OCI-LY1 (cell line): ENCODE measurements at regions not wholly inside any gene's neighbourhood (a gene's known extent, or its start where the extent isn't known, plus 50 kb on each side); places are given as distances from the start of the nearest gene placed in this dataset.

Experiments used
- H2AFZ ChIP-seq: fragments of 200-600 bp; sonication (generic), shearing (Covaris generic); 2 replicates; pipeline ENCODE4 v1.6.0; 2014; ENCODE audit warnings: antibody characterized with exemption, mild to moderate bottlenecking, low read length
- H3F3A ChIP-seq: fragments of 200-600 bp; sonication (generic), shearing (Covaris generic); 2 replicates; pipeline ENCODE4 v1.6.0; 2014; ENCODE audit warnings: mild to moderate bottlenecking, antibody characterized with exemption, low read length, moderate library complexity; ENCODE audit not compliant: insufficient read depth
- H3K27ac ChIP-seq: fragments of 200-600 bp; sonication (generic); 2 replicates; pipeline ENCODE4 v1.5.1; 2014; ENCODE audit warnings: low read length, mixed run types, mild to moderate bottlenecking, low read depth; ENCODE audit not compliant: poor library complexity, severe bottlenecking
- H3K27me3 ChIP-seq: fragments of 200-600 bp; sonication (generic); 2 replicates; pipeline ENCODE4 v1.6.0; 2014; ENCODE audit warnings: antibody characterized with exemption, mild to moderate bottlenecking, low read length, moderate library complexity; ENCODE audit not compliant: insufficient read depth
- H3K36me3 ChIP-seq: fragments of 200-600 bp; sonication (generic); 2 replicates; pipeline ENCODE4 v1.6.1; 2014; ENCODE audit warnings: mild to moderate bottlenecking, antibody characterized with exemption, low read length, moderate library complexity, mixed read lengths; ENCODE audit not compliant: insufficient read depth
- H3K4me1 ChIP-seq: fragments of 200-600 bp; sonication (generic); 2 replicates; pipeline ENCODE4 v1.5.1; 2014; ENCODE audit warnings: mild to moderate bottlenecking, low read length, moderate library complexity; ENCODE audit not compliant: insufficient read depth, severe bottlenecking
- H3K4me2 ChIP-seq: fragments of 200-600 bp; sonication (generic), shearing (Covaris generic); 2 replicates; pipeline ENCODE4 v1.6.1; 2014; ENCODE audit warnings: low read length
- H3K4me3 ChIP-seq: fragments of 200-600 bp; sonication (generic); 2 replicates; pipeline ENCODE4 v1.5.1; 2014; ENCODE audit warnings: low read length, low read depth, mild to moderate bottlenecking, mixed read lengths; ENCODE audit not compliant: poor library complexity, severe bottlenecking
- H3K79me2 ChIP-seq: fragments of 200-600 bp; shearing (Covaris generic); 2 replicates; pipeline ENCODE4 v1.6.1; 2016; ENCODE audit warnings: mixed run types, low read length, mixed read lengths; ENCODE audit not compliant: insufficient read depth
- H3K9ac ChIP-seq: fragments of 200-600 bp; sonication (generic), shearing (Covaris generic); 2 replicates; pipeline ENCODE4 v1.6.1; 2014; ENCODE audit warnings: mild to moderate bottlenecking, low read length, mixed read lengths
- H3K9me2 ChIP-seq: fragments of 200-600 bp; sonication (generic), shearing (Covaris generic); 2 replicates; pipeline ENCODE4 v1.6.1; 2014; ENCODE audit warnings: low read depth, mild to moderate bottlenecking, low read length, mixed read lengths
- H3K9me3 ChIP-seq: fragments of 200-600 bp; shearing (Covaris generic); 2 replicates; pipeline ENCODE4 v1.6.1; 2014; ENCODE audit warnings: low read length, mixed read lengths
- H4K20me1 ChIP-seq: fragments of 200-600 bp; sonication (generic), shearing (Covaris generic); 2 replicates; pipeline ENCODE4 v1.6.0; 2016; ENCODE audit warnings: mild to moderate bottlenecking, low read length; ENCODE audit not compliant: insufficient read depth
- EZH2 ChIP-seq: fragments of 200-600 bp; sonication (generic), shearing (Covaris generic); IDR thresholded peaks from 2 replicates; pipeline ENCODE4 v1.8.0; 2017; ENCODE audit warnings: borderline replicate concordance, mixed run types, mild to moderate bottlenecking, antibody characterized with exemption, low read length, moderate library complexity, mixed read lengths
- TF ChIP-seq, protein P1 (sequence below): fragments of 200-600 bp; sonication (generic), shearing (Covaris generic); IDR thresholded peaks from 2 replicates; pipeline ENCODE4 v1.5.1; 2017; ENCODE audit warnings: mild to moderate bottlenecking, antibody characterized with exemption, low read length, moderate library complexity, mixed read lengths

DNA sequence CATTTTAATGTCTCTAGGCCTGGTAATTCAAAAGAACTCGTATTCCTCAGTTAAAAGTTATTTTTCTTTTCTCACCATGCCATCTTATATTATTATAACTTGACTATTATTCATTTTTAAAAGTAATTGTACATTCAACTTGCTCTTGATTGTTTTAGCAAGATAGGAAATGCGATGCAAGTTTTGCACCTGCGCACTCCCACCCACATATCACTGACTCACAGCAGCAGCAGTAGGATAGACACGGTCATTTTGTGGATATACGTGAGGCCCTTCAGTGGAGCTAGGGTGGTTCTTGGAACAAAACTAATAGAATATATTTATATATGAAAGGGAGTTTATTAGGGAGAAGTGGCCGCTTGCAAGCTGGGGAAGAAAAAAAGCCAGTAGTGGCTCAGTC is 95.5 kb upstream of the UBE3A start:
- Histone ChIP-seq H3K4me3 (no peak overlapping the region), H3K27me3 (no peaks in the 10 kb centered on the region), H3K4me1 (no peaks in the 10 kb centered on the region), H3K4me2 (no peak overlapping the region), H4K20me1 (no peaks in the 10 kb centered on the region), H3K36me3 (no peaks in the 10 kb centered on the region), H3F3A (no peaks in the 10 kb centered on the region), H3K79me2 (no peaks in the 10 kb centered on the region), H3K9me2 (no peaks in the 10 kb centered on the region), H3K9me3 (no peaks in the 10 kb centered on the region), H3K9ac (no peak overlapping the region), H2AFZ (no peak overlapping the region), H3K27ac (no peak overlapping the region)
- TF ChIP-seq EZH2: no peak
- TF ChIP-seq, protein P1, sequence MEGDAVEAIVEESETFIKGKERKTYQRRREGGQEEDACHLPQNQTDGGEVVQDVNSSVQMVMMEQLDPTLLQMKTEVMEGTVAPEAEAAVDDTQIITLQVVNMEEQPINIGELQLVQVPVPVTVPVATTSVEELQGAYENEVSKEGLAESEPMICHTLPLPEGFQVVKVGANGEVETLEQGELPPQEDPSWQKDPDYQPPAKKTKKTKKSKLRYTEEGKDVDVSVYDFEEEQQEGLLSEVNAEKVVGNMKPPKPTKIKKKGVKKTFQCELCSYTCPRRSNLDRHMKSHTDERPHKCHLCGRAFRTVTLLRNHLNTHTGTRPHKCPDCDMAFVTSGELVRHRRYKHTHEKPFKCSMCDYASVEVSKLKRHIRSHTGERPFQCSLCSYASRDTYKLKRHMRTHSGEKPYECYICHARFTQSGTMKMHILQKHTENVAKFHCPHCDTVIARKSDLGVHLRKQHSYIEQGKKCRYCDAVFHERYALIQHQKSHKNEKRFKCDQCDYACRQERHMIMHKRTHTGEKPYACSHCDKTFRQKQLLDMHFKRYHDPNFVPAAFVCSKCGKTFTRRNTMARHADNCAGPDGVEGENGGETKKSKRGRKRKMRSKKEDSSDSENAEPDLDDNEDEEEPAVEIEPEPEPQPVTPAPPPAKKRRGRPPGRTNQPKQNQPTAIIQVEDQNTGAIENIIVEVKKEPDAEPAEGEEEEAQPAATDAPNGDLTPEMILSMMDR: no peak

DNA sequence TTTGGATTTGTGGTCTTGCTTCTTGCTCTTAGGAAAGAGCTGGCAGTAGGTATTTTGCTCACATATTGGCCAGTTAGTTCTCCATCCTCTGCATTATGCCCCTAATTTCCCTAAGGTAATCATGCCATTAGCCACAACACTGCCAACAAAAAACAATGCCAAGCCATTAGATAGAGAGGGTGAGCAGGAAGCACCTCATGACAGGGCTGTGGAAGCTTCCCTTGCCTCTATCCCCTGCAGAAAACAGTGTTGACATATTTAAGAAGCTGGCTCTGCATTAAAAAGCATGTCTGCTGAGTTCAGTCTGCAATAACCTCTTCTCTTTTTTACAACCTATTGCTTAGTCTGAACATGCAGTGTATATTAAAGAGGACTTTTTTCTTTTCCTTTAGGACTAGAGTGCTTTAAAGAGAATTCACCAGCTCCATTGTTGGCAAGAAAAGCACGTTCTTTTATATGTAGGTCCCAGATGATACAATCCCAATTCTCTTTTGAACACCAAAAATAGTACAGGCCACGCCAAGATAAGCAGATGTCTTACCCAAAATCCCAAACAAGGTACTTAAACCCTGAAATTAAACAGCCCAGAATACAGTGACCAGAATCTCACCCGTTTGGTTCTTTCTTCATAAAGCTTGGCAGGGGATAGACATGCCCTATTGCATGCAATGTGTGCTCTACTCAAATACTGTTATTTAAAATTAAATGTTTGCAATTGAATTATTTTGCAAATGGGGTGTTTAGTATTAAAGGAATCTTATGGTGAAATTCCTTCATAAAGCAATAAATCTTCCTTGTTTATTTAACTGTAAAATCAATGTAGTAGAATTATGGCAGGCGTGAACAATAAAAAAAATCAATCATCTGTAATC is 93.7 kb upstream of the UBE3A start:
- Histone ChIP-seq H3K27ac (no peak overlapping the region), H4K20me1 (no peaks in the 10 kb centered on the region), H3K9me3 (no peaks in the 10 kb centered on the region), H3K79me2 (no peaks in the 10 kb centered on the region), H3K27me3 (no peaks in the 10 kb centered on the region), H3K4me3 (no peak overlapping the region), H2AFZ (no peak overlapping the region), H3K9me2 (no peaks in the 10 kb centered on the region), H3K36me3 (no peaks in the 10 kb centered on the region), H3K9ac (no peak overlapping the region), H3F3A (no peaks in the 10 kb centered on the region), H3K4me1 (no peaks in the 10 kb centered on the region), H3K4me2 (no peak overlapping the region)
- TF ChIP-seq EZH2: no peak
- TF ChIP-seq, protein P1: no peak

DNA sequence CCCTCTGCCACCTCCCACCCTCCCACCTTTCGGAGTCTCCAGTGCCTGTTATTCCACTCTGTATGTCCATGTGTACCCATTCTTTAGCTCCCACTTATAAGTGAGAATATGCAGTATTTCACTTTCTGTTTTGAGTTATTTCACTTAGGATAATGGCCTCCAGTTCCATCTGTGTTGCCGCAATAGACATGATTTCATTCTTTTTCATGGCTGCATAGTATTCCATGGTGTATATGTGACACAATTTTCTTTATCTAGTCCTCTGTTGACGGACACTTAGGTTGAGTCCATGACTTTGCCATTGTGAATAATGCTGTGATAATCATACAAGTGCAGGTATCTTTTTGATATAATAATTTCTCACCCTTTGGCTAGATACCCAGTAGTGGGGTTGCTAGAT is 91.0 kb upstream of the UBE3A start:
- no peaks in the 10 kb centered on the region for H4K20me1 ChIP-seq
- no peaks in the 10 kb centered on the region for H3K9me3 ChIP-seq
- H3K27ac ChIP-seq: no peak overlapping the region
- H2AFZ ChIP-seq: no peak overlapping the region
- no peaks in the 10 kb centered on the region for H3K27me3 ChIP-seq
- no peaks in the 10 kb centered on the region for H3K36me3 ChIP-seq
- H3K4me1 ChIP-seq: no peaks in the 10 kb centered on the region
- no peak overlapping the region for H3K9ac ChIP-seq
- no peaks in the 10 kb centered on the region for H3K79me2 ChIP-seq
- TF ChIP-seq, protein P1: no peak
- no peak for TF ChIP-seq EZH2
- no peaks in the 10 kb centered on the region for H3F3A ChIP-seq
- no peak overlapping the region for H3K4me3 ChIP-seq
- H3K9me2 ChIP-seq: no peaks in the 10 kb centered on the region
- H3K4me2 ChIP-seq: no peak overlapping the region
